G401.6 (cell line): ENCODE measurements at regions not wholly inside any gene's neighbourhood (a gene's known extent, or its start where the extent isn't known, plus 50 kb on each side); places are given as distances from the start of the nearest gene placed in this dataset.
"Not testable (repeated sequence)": the region's sequence is repeated elsewhere in the genome, so short reads cannot be mapped to it uniquely, and the experiment has no call there.

ENCODE experiments used
- FAIRE-seq: peaks from 2 replicates; lab custom pipeline; 2012; peaks lifted over from hg19 to GRCh38; lab: Jason Lieb, UNC

GRCh38 chr10:31683682-31684081 is 244.9 kb downstream of the ARHGAP12 start:
- no peak for FAIRE-seq

GRCh38 chr10:31679936-31680335 is 248.7 kb downstream of the ARHGAP12 start:
- FAIRE-seq, result no peak

GRCh38 chr10:31678575-31679516 is 249.8 kb downstream of the ARHGAP12 start:
- no peak for FAIRE-seq

- FAIRE-seq, result no peak
These were observed 250.5 kb downstream of the ARHGAP12 start for GRCh38 chr10:31678139-31678536.

GRCh38 chr10:31677195-31678138 is 251.2 kb downstream of the ARHGAP12 start:
- no peak for FAIRE-seq

GRCh38 chr10:31675726-31676125 is 252.9 kb downstream of the ARHGAP12 start:
- no peak for FAIRE-seq

- FAIRE-seq, result no peak
These were observed 259.3 kb downstream of the ARHGAP12 start for GRCh38 chr10:31669357-31669756.

GRCh38 chr10:31668326-31668725 is 260.3 kb downstream of the ARHGAP12 start:
- no peak for FAIRE-seq

GRCh38 chr10:31665764-31666279 is 262.8 kb downstream of the ARHGAP12 start:
- FAIRE-seq, result not testable (repeated sequence)

- no peak for FAIRE-seq
These were observed 263.8 kb downstream of the ARHGAP12 start for GRCh38 chr10:31664803-31665202.

- FAIRE-seq, result not testable (repeated sequence)
These were observed 264.6 kb downstream of the ARHGAP12 start for GRCh38 chr10:31664071-31664470.

GRCh38 chr10:31660300-31660699 is 268.3 kb downstream of the ARHGAP12 start:
- no peak for FAIRE-seq

GRCh38 chr10:31659665-31660064 is 269.0 kb downstream of the ARHGAP12 start:
- FAIRE-seq, result no peak

GRCh38 chr10:31657434-31657872 is 271.2 kb downstream of the ARHGAP12 start:
- FAIRE-seq, result no peak

- FAIRE-seq, result no peak
These were observed 271.7 kb downstream of the ARHGAP12 start for GRCh38 chr10:31656851-31657433.

GRCh38 chr10:31652038-31652437 is 276.6 kb downstream of the ARHGAP12 start:
- FAIRE-seq, result no peak

- FAIRE-seq, result no peak
These were observed 278.6 kb downstream of the ARHGAP12 start for GRCh38 chr10:31650010-31650409.

- no peak for FAIRE-seq
These were observed 279.7 kb downstream of the ARHGAP12 start for GRCh38 chr10:31648966-31649365.

- no peak for FAIRE-seq
These were observed 280.8 kb downstream of the ARHGAP12 start for GRCh38 chr10:31647861-31648260.

- FAIRE-seq, result no peak
These were observed 282.1 kb downstream of the ARHGAP12 start for GRCh38 chr10:31646519-31646918.

GRCh38 chr10:31645786-31646185 is 282.8 kb downstream of the ARHGAP12 start:
- no peak for FAIRE-seq
